Parathyroid adenoma (tissue), 2 donors: ENCODE measurements at regions not wholly inside any gene's neighbourhood (a gene's known extent, or its start where the extent isn't known, plus 50 kb on each side); places are given as distances from the start of the nearest gene placed in this dataset.

Experiments
- H2AFZ ChIP-seq: fragments of 300-600 bp; sonication (generic); one replicate; pipeline ENCODE4 v1.7.0; 2017; ENCODE audit warnings: antibody characterized with exemption, mild to moderate bottlenecking
- H3K27ac ChIP-seq: fragments of 300-600 bp; sonication (generic); one replicate; pipeline ENCODE4 v1.7.0; 2017
- H3K27me3 ChIP-seq: fragments of 300-600 bp; sonication (generic); one replicate; pipeline ENCODE4 v1.7.0; 2017; ENCODE audit warnings: low read length; ENCODE audit not compliant: control insufficient read depth, insufficient read depth
- H3K36me3 ChIP-seq: fragments of 300-600 bp; sonication (generic); one replicate; pipeline ENCODE4 v1.7.0; 2017; ENCODE audit warnings: low read length; ENCODE audit not compliant: control insufficient read depth, insufficient read depth
- H3K4me1 ChIP-seq: fragments of 300-600 bp; sonication (generic); one replicate; pipeline ENCODE4 v1.7.0; 2017; ENCODE audit warnings: control low read depth
- H3K4me2 ChIP-seq: fragments of 300-600 bp; sonication (generic); one replicate; pipeline ENCODE4 v1.7.0; 2017; ENCODE audit warnings: low read length
- H3K4me3 ChIP-seq: fragments of 300-600 bp; sonication (generic); one replicate; pipeline ENCODE4 v1.7.0; 2017; ENCODE audit warnings: low read depth, low read length
- H3K79me2 ChIP-seq: fragments of 300-600 bp; sonication (generic); one replicate; pipeline ENCODE4 v1.7.0; 2017; ENCODE audit warnings: control low read depth
- H3K9ac ChIP-seq: fragments of 300-600 bp; sonication (generic); one replicate; pipeline ENCODE4 v1.7.0; 2017; ENCODE audit warnings: mild to moderate bottlenecking
- H3K9me3 ChIP-seq: fragments of 300-600 bp; sonication (generic); one replicate; pipeline ENCODE4 v1.7.0; 2017; ENCODE audit warnings: low read length; ENCODE audit not compliant: control insufficient read depth
- CTCF ChIP-seq: fragments of 300-600 bp; sonication (generic); IDR thresholded peaks from one replicate; pipeline ENCODE4 v1.7.0; 2017; ENCODE audit warnings: antibody characterized with exemption, mild to moderate bottlenecking
- donor health status: primary hyperparathyroidism.

GRCh38 chr3:76321614-76322013, 536.3 kb upstream of the ZNF717 start:
- Histone ChIP-seq H3K27me3 (no peaks in the 10 kb centered on the region), H3K9me3 (peaks cover 3% of the 10 kb centered on the region), H2AFZ (no peak overlapping the region), H3K36me3 (no peaks in the 10 kb centered on the region), H3K27ac (no peak overlapping the region), H3K9ac (no peak overlapping the region), H3K4me3 (no peak overlapping the region), H3K4me2 (no peak overlapping the region), H3K79me2 (no peaks in the 10 kb centered on the region), H3K4me1 (no peaks in the 10 kb centered on the region)
- TF ChIP-seq CTCF: no peak

- no peak overlapping the region for H3K9ac ChIP-seq
- H3K27me3 ChIP-seq: no peaks in the 10 kb centered on the region
- no peak overlapping the region for H3K4me3 ChIP-seq
- no peaks in the 10 kb centered on the region for H3K36me3 ChIP-seq
- H3K79me2 ChIP-seq: no peaks in the 10 kb centered on the region
- H3K27ac ChIP-seq: no peak overlapping the region
- H2AFZ ChIP-seq: no peak overlapping the region
- H3K4me2 ChIP-seq: no peak overlapping the region
- no peaks in the 10 kb centered on the region for H3K4me1 ChIP-seq
- TF ChIP-seq CTCF: no peak
- H3K9me3 ChIP-seq: peaks cover 3% of the 10 kb centered on the region
Measured at GRCh38 chr3:76324101-76324500, 538.8 kb upstream of the ZNF717 start.

DNA sequence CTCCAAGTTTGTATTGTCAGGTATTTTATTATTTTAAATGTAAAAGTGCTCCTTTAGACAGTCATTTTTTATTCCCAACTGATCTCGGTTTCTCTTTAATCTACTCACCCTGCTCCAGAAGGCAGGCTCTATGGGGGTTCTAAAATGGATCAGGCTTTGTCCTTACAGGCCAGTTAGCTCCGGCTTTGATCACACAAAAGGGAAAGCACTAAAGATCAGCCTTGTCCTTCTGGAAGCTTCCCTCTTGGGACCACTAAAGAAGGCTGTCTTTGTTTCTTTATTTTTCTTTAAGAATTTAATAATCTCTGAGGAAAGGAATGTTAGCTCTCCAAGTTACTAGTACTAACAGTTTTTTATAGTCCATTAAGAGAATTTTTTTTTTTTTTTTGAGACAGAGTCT, 560.5 kb upstream of the ZNF717 start:
- no peak for TF ChIP-seq CTCF
- Histone ChIP-seq H3K79me2 (no peaks in the 10 kb centered on the region), H3K27ac (no peak overlapping the region)

GRCh38 chr3:76346690-76347089, 561.3 kb upstream of the ZNF717 start:
- H3K9ac ChIP-seq: no peak overlapping the region
- H2AFZ ChIP-seq: no peak overlapping the region
- H3K4me2 ChIP-seq: no peak overlapping the region
- no peak for TF ChIP-seq CTCF
- H3K36me3 ChIP-seq: no peaks in the 10 kb centered on the region
- no peaks in the 10 kb centered on the region for H3K27me3 ChIP-seq
- no peak overlapping the region for H3K4me3 ChIP-seq
- H3K79me2 ChIP-seq: no peaks in the 10 kb centered on the region
- H3K27ac ChIP-seq: no peak overlapping the region
- no peaks in the 10 kb centered on the region for H3K4me1 ChIP-seq
- no peaks in the 10 kb centered on the region for H3K9me3 ChIP-seq

More for the DNA sequence above, 560.5 kb upstream of the ZNF717 start:
- Histone ChIP-seq H2AFZ (no peak overlapping the region), H3K36me3 (no peaks in the 10 kb centered on the region), H3K9me3 (no peaks in the 10 kb centered on the region), H3K4me1 (no peaks in the 10 kb centered on the region), H3K9ac (no peak overlapping the region), H3K27me3 (no peaks in the 10 kb centered on the region), H3K4me3 (no peak overlapping the region), H3K4me2 (no peak overlapping the region)

DNA sequence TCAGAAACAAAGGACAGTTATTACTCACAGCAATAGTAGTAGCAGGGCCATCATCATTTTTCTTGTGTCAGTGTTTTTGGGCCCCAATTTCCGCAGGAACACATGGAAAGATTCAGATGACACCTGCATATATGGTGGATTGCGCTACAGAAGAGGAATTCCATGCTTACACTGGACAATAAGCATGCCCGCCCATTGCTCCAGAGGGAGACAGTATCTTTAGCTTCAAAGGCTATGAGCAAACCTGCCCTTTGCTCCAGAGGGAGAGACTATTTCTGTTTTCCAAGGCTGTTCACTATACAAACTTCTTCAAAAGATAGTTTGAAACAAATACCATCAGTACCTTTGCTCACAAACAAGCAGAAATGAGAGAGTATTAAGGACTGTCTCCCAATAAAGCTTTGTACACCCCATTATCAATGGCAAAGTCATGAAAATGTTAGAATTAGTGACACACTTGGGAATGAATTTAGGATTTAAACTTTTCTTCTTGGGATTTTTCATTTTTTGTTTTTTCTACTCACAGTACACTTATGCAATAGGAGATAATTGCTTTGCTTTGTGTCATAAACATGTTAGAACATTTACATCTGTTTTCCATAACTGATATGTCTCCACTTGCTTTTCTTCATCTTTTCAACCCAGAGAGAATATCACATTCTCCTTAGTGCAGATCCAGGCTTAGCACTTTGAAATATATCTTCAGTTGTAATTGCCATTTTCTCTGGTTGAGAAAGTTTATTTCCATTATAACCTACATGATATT, 564.5 kb upstream of the ZNF717 start:
- Histone ChIP-seq H3K36me3 (no peaks in the 10 kb centered on the region), H3K9ac (no peak overlapping the region), H3K4me3 (no peak overlapping the region), H2AFZ (no peak overlapping the region), H3K79me2 (no peaks in the 10 kb centered on the region), H3K27me3 (no peaks in the 10 kb centered on the region), H3K4me2 (no peak overlapping the region), H3K9me3 (no peaks in the 10 kb centered on the region), H3K4me1 (no peaks in the 10 kb centered on the region), H3K27ac (no peak overlapping the region)
- TF ChIP-seq CTCF: no peak
